H1 (cell line): ENCODE measurements at regions not wholly inside any gene's neighbourhood (a gene's known extent, or its start where the extent isn't known, plus 50 kb on each side); places are given as distances from the start of the nearest gene placed in this dataset.

Experiments used
- CTCF ChIA-PET: fragments of 300-600 bp; sonication (Branson Sonifier 250); formaldehyde crosslinking; loops from one replicate; lab custom pipeline; 2021; ENCODE audit not compliant: partially characterized antibody; lab: Charles Lee
- POLR2A ChIA-PET: fragments of 300-600 bp; sonication (Branson Sonifier 250); formaldehyde crosslinking; loops from one replicate; lab custom pipeline; 2021; ENCODE audit warnings: inconsistent platforms; ENCODE audit not compliant: partially characterized antibody; lab: Charles Lee
- DNase-seq, 2 experiments: peaks; one replicate each; pipeline versions ENCODE4 v3.0.0 to v3.0.0-alpha.2; 2010 to 2022; ENCODE audit warnings: low spot score in 2 of 2, low read depth in 1 of 2, mixed read lengths in 1 of 2
- FAIRE-seq: peaks from 2 replicates; lab custom pipeline; 2011; peaks lifted over from hg19 to GRCh38; lab: Jason Lieb, UNC
- H2AFZ ChIP-seq: 2 replicates; pipeline ENCODE4 v1.8.1; 2012; ENCODE audit warnings: low read length, inconsistent platforms
- H2AK5ac ChIP-seq: 2 replicates; pipeline ENCODE4 v1.6.1; 2013; ENCODE audit warnings: low read depth, low read length
- H2BK120ac ChIP-seq: replicated peaks from 2 replicates; pipeline ENCODE3; 2013; ENCODE audit warnings: low read depth, low read length, inconsistent platforms
- H2BK12ac ChIP-seq: 2 replicates; pipeline ENCODE4 v1.6.1; 2013; ENCODE audit warnings: low read depth, low read length
- H2BK15ac ChIP-seq: 2 replicates; pipeline ENCODE4 v1.6.1; 2013; ENCODE audit warnings: low read length
- H2BK20ac ChIP-seq: 2 replicates; pipeline ENCODE4 v1.6.1; 2013; ENCODE audit warnings: low read length
- H2BK5ac ChIP-seq: 2 replicates; pipeline ENCODE4 v1.6.1; 2013; ENCODE audit warnings: low read depth, low read length
- H3K14ac ChIP-seq: 2 replicates; pipeline ENCODE4 v1.6.1; 2013; ENCODE audit warnings: inconsistent platforms; ENCODE audit not compliant: insufficient read length
- H3K18ac ChIP-seq: 2 replicates; pipeline ENCODE4 v1.6.1; 2013; ENCODE audit warnings: low read length; ENCODE audit errors: extremely low read depth
- H3K23ac ChIP-seq: 2 replicates; pipeline ENCODE4 v1.6.1; 2013; ENCODE audit warnings: inconsistent platforms; ENCODE audit not compliant: insufficient read length
- H3K23me2 ChIP-seq: 2 replicates; pipeline ENCODE4 v1.6.1; 2013; ENCODE audit warnings: low read depth, low read length
- H3K27ac ChIP-seq: 2 replicates; pipeline ENCODE4 v1.6.1; 2011; ENCODE audit warnings: low read depth, low read length, inconsistent platforms
- H3K27me3 ChIP-seq, 4 experiments: replicated peaks in 1 of 4; 1 replicate in 1 of 4; 2 replicates in 3 of 4; pipeline versions ENCODE4 v1.6.1 to v1.8.1; 2011 to 2013; ENCODE audit warnings: low read length in 3 of 4, mild to moderate bottlenecking in 3 of 4, inconsistent platforms in 2 of 4, mixed read lengths in 2 of 4, moderate library complexity in 1 of 4; ENCODE audit not compliant: control insufficient read depth in 3 of 4, insufficient read depth in 3 of 4; ENCODE audit errors: extremely low read depth in 1 of 4
- H3K36me3 ChIP-seq, 4 experiments: 2 replicates each; pipeline versions ENCODE4 v1.6.1 to v1.8.1; 2011 to 2013; ENCODE audit warnings: mild to moderate bottlenecking in 4 of 4, low read length in 3 of 4, moderate library complexity in 2 of 4, control low read depth in 1 of 4, inconsistent platforms in 1 of 4; ENCODE audit not compliant: insufficient read depth in 4 of 4, control insufficient read depth in 2 of 4
- H3K4ac ChIP-seq: replicated peaks from 2 replicates; pipeline ENCODE3; 2013; ENCODE audit warnings: low read length, low read depth, mixed read lengths, inconsistent platforms; ENCODE audit not compliant: insufficient read length
- H3K4me1 ChIP-seq, 4 experiments: replicated peaks in 1 of 4; 1 replicate in 1 of 4; 2 replicates in 3 of 4; pipeline versions ENCODE4 v1.6.1 to v1.8.1; 2011 to 2013; ENCODE audit warnings: low read length in 3 of 4, inconsistent platforms in 2 of 4, mixed read lengths in 1 of 4; ENCODE audit not compliant: insufficient read depth in 4 of 4, control insufficient read depth in 3 of 4
- H3K4me2 ChIP-seq, 2 experiments: 2 replicates each; pipeline versions ENCODE4 v1.6.1 to v1.8.1; 2011 to 2013; ENCODE audit warnings: low read depth in 2 of 2, low read length in 2 of 2, control low read depth in 1 of 2, inconsistent platforms in 1 of 2, mild to moderate bottlenecking in 1 of 2; ENCODE audit not compliant: insufficient read depth in 1 of 2
- H3K4me3 ChIP-seq, 4 experiments: fragments of 200-600, 300-600 bp in 1 of 4; sonication (generic), shearing (Covaris generic), sonication (Bioruptor Twin) in 1 of 4; 2 replicates each; pipeline versions ENCODE4 v1.5.1 to v1.8.1; 2011 to 2016; ENCODE audit warnings: low read length in 4 of 4, low read depth in 3 of 4, control low read depth in 2 of 4, inconsistent platforms in 2 of 4, mild to moderate bottlenecking in 2 of 4, mixed read lengths in 1 of 4, moderate library complexity in 1 of 4; ENCODE audit not compliant: insufficient read depth in 2 of 4; ENCODE audit errors: extremely low read depth in 1 of 4
- H3K56ac ChIP-seq: replicated peaks from 2 replicates; pipeline ENCODE3; 2013; ENCODE audit warnings: low read depth, mild to moderate bottlenecking, mixed read lengths, low read length, inconsistent platforms; ENCODE audit not compliant: insufficient read length
- H3K79me1 ChIP-seq: 2 replicates; pipeline ENCODE4 v1.6.1; 2013; ENCODE audit warnings: low read depth, low read length, control low read depth
- H3K79me2 ChIP-seq, 2 experiments: 2 replicates each; pipeline versions ENCODE4 v1.6.1 to v1.8.1; 2012 to 2013; ENCODE audit warnings: low read length in 2 of 2, mild to moderate bottlenecking in 2 of 2, inconsistent platforms in 1 of 2; ENCODE audit not compliant: insufficient read depth in 2 of 2, control insufficient read depth in 1 of 2
- H3K9ac ChIP-seq, 4 experiments: replicated peaks in 1 of 4; 1 replicate in 1 of 4; 2 replicates in 3 of 4; pipeline versions ENCODE4 v1.6.1 to v1.8.1; 2011 to 2013; ENCODE audit warnings: low read depth in 3 of 4, low read length in 3 of 4, control low read depth in 2 of 4, mild to moderate bottlenecking in 2 of 4, moderate library complexity in 2 of 4, inconsistent platforms in 1 of 4; ENCODE audit errors: extremely low read depth in 1 of 4
- H3K9me3 ChIP-seq, 2 experiments: 2 replicates each; pipeline versions ENCODE4 v1.6.1 to v1.8.1; 2012 to 2013; ENCODE audit warnings: mild to moderate bottlenecking in 2 of 2, moderate library complexity in 2 of 2, control low read depth in 1 of 2, inconsistent platforms in 1 of 2, low read depth in 1 of 2, low read length in 1 of 2, mixed read lengths in 1 of 2; ENCODE audit not compliant: insufficient read depth in 2 of 2
- H4K20me1 ChIP-seq, 2 experiments: replicated peaks in 1 of 2; 2 replicates each; pipeline versions ENCODE3 to v1.8.1; 2011 to 2013; ENCODE audit warnings: inconsistent platforms in 2 of 2, low read length in 2 of 2, mild to moderate bottlenecking in 1 of 2; ENCODE audit not compliant: insufficient read depth in 2 of 2, control insufficient read depth in 1 of 2
- H4K5ac ChIP-seq: 2 replicates; pipeline ENCODE4 v1.6.1; 2013; ENCODE audit warnings: low read length, low read depth, mixed read lengths, inconsistent platforms; ENCODE audit not compliant: insufficient read length
- H4K8ac ChIP-seq: 2 replicates; pipeline ENCODE4 v1.8.0; 2013; ENCODE audit warnings: mild to moderate bottlenecking, moderate library complexity, low read length, inconsistent platforms; ENCODE audit not compliant: insufficient read depth; ENCODE audit errors: extremely low read depth
- H4K91ac ChIP-seq: replicated peaks from 2 replicates; pipeline ENCODE3; 2013; ENCODE audit warnings: low read length, mixed read lengths, inconsistent platforms; ENCODE audit not compliant: insufficient read length
- ATF2 ChIP-seq: IDR thresholded peaks from 2 replicates; pipeline ENCODE4 v1.6.1; 2012; ENCODE audit warnings: low read length, inconsistent platforms
- GTF2F1 ChIP-seq: IDR thresholded peaks from 2 replicates; pipeline ENCODE4 v1.6.1; 2012; ENCODE audit warnings: low read depth, low read length, improper control_type of control experiment, borderline replicate concordance
- KDM5A ChIP-seq: fragments of 200-600 bp; IDR thresholded peaks from 2 replicates; pipeline ENCODE4 v1.7.1; 2012; ENCODE audit warnings: mild to moderate bottlenecking, low read length, inconsistent platforms, mixed read lengths
- PHF8 ChIP-seq: fragments of 200-600 bp; sonication (generic); conservative IDR thresholded peaks from 2 replicates; pipeline ENCODE4 v1.7.1; 2012; ENCODE audit warnings: low read depth, mild to moderate bottlenecking, inconsistent platforms, low read length, moderate library complexity
- SIRT6 ChIP-seq: IDR thresholded peaks from one replicate; pipeline ENCODE4 v1.7.1; 2012; ENCODE audit warnings: low read length, inconsistent platforms
- SP2 ChIP-seq: IDR thresholded peaks from 2 replicates; pipeline ENCODE4 v1.6.1; 2012; ENCODE audit warnings: mild to moderate bottlenecking, low read length, inconsistent platforms
- ZNF274 ChIP-seq: IDR thresholded peaks from 2 replicates; pipeline ENCODE4 v1.7.0; 2012; ENCODE audit warnings: low read length, borderline replicate concordance; ENCODE audit errors: extremely low read depth
- WGBS, 2 experiments: shearing (Covaris generic) in 1 of 2; methylation state at CpG; one replicate each; pipeline versions ENCODE4 v1.1.6 to v1.1.7; 2013 to 2015; ENCODE audit warnings: low lambda C conversion rate in 2 of 2, mixed read lengths in 2 of 2, inconsistent platforms in 1 of 2, low coverage in 1 of 2, missing lambda C conversion rate in 1 of 2; ENCODE audit not compliant: insufficient replicate concordance in 2 of 2, insufficient coverage in 1 of 2, insufficient read length in 1 of 2; ENCODE audit errors: extremely low coverage in 1 of 2, missing lambda C conversion rate in 1 of 2; 5-methylcytosine and 5-hydroxymethylcytosine counted together

- no peaks in the 10 kb centered on the region for H4K20me1 ChIP-seq
- no peak overlapping the region for H3K4ac ChIP-seq
- H2AK5ac ChIP-seq: no peak overlapping the region
- no peak overlapping the region for H4K5ac ChIP-seq
- ChIA-PET POLR2A (no interaction called here), CTCF (interaction anchor here (0.7 to 3.5 kb wide), 11 partner anchors 12 to 377 kb away, joined by 3 to 11 read pairs (median 3); no protein-coding TSS in a partner anchor)
- no peaks in the 10 kb centered on the region for H3K9me3 ChIP-seq
- no peak overlapping the region for H2BK5ac ChIP-seq
- no peaks in the 10 kb centered on the region for H3K36me3 ChIP-seq
- H3K4me2 ChIP-seq: no peak overlapping the region
- no peak overlapping the region for H3K18ac ChIP-seq
- no peaks in the 10 kb centered on the region for H3K27me3 ChIP-seq
- no peak overlapping the region for H2BK15ac ChIP-seq
- H2AFZ ChIP-seq: no peak overlapping the region
- no peak for DNase-seq
- H3K9ac ChIP-seq: no peak overlapping the region
- no peaks in the 10 kb centered on the region for H3K79me2 ChIP-seq
- H3K56ac ChIP-seq: no peak overlapping the region
- H3K79me1 ChIP-seq: no peaks in the 10 kb centered on the region
- H3K23ac ChIP-seq: no peak overlapping the region
- WGBS, 2 experiments: 95% methylated on average over 5 of the region's 5 CpGs; no CpG with 5 or more reads in 1 of the 2 experiments
- no peaks in the 10 kb centered on the region; the same call in 1 of the 2 replicates for H3K23me2 ChIP-seq
- TF ChIP-seq GTF2F1 (no peak), PHF8 (no peak), SP2 (no peak), KDM5A (no peak), ATF2 (no peak), ZNF274 (no peak), SIRT6 (no peak)
- no peak overlapping the region for H3K14ac ChIP-seq
- no peak overlapping the region for H4K8ac ChIP-seq
- no peak overlapping the region for H3K4me3 ChIP-seq
- no peak overlapping the region for H3K27ac ChIP-seq
- H2BK12ac ChIP-seq: no peak overlapping the region
- no peak overlapping the region for H4K91ac ChIP-seq
- H3K4me1 ChIP-seq: no peaks in the 10 kb centered on the region
- no peak overlapping the region for H2BK120ac ChIP-seq
- FAIRE-seq: no peak
- no peak overlapping the region for H2BK20ac ChIP-seq
Measured at GRCh38 chr11:69588270-69588669, 52.7 kb upstream of the CCND1 start.
